EH (cell line): ENCODE measurements at regions not wholly inside any gene's neighbourhood (a gene's known extent, or its start where the extent isn't known, plus 50 kb on each side); places are given as distances from the start of the nearest gene placed in this dataset.
"Not testable (repeated sequence)": the region's sequence is repeated elsewhere in the genome, so short reads cannot be mapped to it uniquely, and the experiment has no call there.

Experiments
- DNase-seq: peaks from one replicate; pipeline ENCODE4 v3.0.0-alpha.2; 2015; ENCODE audit warnings: low read depth

DNA sequence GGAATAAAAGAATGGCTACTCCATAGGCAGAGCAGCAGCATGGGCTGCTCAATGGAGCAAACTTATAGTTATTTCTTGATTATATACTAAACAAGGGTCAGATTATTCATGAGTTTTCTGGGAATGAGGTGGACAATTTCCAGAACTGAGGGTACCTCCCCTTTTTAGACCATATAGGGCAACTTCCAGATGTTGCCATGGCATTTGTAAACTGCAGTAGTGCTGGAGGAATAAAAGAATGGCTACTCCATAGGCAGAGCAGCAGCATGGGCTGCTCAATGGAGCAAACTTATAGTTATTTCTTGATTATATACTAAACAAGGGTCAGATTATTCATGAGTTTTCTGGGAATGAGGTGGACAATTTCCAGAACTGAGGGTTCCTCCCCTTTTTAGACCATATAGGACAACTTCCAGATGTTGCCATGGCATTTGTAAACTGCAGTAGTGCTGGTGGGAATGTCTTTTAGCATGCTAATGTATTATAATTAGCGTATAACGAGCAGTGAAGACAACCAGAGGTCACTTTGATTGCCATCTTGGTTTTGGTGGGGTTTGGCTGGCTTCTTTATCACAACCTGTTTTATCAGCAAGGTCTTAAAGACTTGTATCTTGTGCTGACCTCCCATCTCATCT lies 364.6 kb upstream of the RGS6 start:
- DNase-seq = not testable (repeated sequence)

DNA sequence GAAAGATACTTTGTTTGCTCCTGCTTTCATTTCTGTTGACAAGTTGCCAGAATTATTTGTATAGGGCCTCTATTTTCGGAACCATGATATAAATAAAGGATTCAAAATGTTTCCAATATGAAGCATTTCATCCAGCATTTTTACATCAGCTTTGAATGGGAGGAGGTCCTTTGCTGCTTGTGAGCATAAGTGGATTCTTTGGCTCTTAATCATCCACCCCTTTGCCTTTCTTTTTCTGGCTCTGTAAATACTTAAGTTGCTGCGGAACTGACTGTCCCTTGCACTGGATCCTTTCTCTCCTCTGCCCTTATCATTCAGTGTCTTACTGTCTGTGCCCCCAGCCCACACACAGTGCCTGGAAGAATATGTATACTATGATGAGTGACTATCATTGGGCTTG lies 357.3 kb upstream of the RGS6 start:
- peak; percentile 93 for DNase-seq

DNA sequence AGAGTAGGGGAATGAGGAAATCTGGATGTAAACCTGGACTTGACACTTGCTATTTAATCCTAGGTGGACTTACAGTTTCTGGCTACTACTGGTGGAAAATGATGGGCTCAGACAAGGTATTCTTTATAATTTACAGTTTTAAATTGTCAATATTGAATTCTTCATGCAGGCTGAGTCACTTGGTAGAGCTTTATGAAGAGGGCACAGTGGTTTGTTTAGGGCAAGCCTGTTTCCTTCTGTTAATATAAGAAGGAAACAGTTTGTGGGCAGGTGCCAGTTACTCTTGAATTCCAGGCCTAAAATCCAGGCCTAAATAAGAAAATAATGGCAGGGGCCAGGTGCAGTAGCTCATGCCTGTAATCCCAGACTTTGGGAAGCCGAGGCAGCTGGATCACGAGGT lies 355.8 kb upstream of the RGS6 start:
- DNase-seq = no peak

DNA sequence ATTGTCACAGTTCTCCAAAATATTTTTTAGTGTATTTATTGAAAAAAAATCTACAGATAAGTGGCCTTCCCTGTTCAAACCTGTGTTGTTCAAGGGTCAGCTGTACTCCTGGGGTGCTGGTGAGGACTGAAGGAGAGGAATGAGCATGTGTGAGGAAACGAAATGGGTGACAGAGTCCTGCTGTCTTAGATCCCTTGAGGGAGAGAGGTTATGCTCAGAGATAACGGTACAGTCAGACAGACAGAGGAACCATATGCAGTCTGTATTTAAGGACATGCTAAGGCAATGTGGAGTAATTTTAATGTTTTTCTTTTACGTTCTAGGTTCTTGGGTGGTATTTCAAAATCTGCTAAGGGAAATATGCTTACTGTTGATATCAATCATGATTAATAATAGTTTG lies 352.9 kb upstream of the RGS6 start:
- no peak for DNase-seq

DNA sequence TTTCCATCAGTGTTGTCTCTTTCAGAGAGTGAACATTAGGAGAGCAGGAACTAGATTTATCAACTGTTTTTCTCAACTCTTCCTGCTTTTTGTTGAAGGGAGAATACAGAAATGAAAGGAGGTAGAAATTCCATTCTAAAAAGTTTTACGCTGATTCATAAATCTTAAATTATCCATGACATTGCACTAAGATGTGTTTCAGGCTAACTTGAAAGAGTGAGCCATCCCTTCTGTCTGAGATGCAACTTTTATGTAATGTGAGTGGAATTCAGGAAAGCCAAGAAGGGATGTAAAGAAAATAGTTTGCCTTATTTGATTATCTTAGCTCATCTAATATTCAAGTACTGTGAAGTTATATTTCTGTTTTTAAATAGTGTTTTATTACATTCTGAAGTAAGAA lies 349.5 kb upstream of the RGS6 start:
- peak; percentile 89 for DNase-seq

DNA sequence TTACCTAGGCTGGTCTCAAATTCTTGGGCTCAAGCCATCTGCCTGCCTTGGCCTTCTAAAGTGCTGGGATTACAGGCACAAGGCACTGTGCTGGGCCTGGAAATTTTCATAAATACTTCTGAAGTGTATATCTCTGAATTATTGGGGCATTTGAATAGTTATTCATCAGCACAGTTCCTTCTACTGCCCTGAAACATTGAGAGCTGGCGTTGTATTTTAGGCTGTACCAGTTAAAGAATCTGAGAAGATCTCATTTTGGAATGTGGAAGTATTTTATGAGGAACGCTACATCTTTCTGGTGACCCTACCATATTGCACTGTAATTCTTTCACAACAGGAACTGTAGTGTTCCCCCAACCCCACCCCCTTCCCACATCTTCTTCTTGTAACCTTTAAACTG lies 349.0 kb upstream of the RGS6 start:
- peak; percentile 68 for DNase-seq

DNA sequence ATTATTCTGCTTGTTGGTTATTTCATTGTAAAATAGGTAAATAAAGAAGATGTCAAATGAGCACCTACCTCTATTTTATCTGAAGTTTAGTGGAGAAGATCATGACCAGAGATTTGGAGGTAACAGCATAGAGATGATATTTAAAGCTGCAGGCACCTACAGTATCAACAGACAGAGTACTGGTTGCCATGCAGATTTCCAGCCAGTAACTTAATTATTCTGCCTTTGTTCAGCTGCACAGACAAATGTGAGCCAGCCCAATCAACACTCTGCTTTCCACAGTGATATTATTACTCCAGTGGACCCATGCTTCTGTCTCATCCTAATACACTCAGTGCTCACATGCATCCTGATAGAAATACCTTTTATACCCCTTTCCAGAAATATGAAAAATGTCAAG lies 348.5 kb upstream of the RGS6 start:
- no peak for DNase-seq

DNA sequence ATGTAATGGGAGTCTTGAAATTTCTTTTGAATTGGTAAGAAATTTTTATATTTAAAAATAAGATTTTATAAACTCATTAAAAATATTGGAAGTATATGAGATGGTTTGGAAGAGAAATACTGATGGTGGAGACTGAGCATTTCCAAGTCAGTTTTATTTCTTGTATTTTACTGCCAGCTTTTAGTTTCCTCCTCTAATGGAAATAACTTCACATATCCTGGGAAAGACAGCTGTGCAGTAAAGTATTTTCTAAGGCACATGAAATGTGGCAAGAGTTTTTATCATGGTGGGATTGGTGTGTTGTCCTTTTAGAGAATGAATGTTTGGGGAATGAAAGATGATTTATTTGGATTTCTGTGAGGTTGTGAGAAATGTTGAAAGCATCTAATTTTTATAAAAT lies 346.9 kb upstream of the RGS6 start:
- DNase-seq = peak; percentile 43

DNA sequence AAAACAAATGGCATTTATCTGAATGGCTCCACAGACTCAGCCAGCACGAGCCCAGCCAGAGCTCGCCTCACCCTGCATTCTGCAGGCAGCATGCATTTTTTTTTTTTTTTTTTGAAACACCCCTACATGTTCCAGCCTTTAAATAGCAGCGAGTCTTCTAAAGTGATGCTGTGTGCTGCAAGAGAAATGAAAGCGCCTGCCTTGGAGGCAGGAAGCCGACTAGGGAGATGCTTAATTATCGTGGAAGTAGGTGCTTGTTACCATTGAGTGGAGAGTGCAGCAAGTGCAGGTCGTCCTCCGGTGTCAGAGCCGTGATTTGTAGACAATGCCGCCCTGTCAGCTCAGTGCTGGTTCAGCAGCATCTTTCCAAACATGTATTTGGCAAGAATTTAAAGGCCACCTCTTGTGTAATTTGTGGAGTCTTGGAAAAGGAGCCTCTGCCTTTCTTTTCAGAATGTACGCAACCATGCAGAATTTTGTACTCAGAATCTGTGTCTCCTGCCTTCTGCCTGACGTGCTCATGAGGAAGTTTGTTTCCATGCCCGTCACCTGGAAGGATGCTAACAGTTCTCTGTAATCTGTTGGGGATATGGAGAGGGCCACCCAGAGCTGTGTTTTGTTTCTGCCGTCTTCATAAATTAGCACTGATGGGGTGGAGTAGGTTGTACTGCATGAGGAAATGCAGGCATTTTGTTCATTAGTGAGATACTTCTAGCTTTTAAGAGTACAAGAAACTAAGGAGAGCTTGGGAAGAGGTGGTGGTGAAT lies 345.9 kb upstream of the RGS6 start:
- peak; percentile 82 for DNase-seq

DNA sequence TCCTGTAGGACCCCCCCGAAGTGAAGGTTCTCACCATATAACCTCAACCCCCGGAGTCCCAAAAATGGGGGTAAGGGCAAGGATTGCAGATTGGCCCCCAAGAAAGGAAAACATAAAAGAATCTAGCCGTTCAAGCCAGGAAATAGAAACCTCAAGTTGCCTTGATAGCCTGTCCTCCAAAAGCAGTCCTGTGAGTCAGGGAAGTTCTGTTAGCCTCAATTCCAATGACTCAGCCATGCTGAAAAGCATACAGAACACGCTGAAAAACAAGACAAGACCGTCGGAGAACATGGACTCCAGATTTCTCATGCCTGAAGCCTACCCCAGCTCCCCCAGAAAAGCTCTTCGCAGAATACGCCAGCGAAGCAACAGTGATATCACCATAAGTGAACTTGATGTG lies 344.2 kb upstream of the RGS6 start:
- DNase-seq = peak; percentile 85

DNA sequence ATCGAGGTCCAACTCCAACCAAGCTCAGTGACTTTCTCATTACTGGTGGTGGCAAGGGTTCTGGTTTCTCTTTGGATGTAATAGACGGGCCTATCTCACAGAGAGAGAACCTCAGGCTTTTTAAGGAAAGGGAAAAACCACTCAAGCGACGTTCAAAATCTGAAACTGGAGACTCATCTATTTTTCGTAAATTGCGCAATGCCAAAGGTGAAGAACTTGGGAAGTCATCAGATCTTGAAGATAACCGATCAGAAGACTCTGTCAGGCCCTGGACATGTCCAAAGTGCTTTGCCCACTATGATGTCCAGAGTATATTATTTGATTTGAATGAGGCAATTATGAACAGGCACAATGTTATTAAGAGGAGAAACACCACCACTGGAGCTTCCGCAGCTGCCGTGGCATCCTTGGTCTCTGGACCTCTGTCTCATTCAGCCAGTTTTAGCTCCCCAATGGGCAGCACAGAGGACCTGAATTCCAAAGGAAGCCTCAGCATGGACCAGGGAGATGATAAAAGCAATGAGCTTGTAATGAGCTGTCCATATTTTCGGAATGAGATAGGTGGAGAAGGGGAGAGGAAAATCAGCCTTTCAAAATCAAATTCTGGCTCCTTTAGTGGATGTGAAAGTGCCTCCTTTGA lies 343.5 kb upstream of the RGS6 start:
- no peak for DNase-seq

DNA sequence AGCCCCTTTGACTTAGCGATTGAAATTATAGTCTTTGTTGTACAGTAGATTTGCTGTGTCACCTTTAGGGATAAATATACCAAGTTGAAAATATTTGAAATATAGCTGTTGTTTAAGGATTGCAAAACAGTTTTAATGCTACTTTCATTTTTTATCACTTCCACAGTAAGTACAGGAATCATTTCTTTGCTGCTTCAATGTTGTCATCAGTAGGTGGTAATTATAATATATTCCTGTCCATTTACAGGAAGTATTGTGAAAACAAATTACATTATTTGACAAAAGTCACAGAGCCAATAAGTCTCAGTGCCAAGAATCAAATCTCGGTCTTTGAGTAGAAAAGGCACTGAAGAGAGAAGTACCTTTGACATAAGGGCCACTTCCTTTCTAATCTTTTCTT lies 342.6 kb upstream of the RGS6 start:
- no peak for DNase-seq

DNA sequence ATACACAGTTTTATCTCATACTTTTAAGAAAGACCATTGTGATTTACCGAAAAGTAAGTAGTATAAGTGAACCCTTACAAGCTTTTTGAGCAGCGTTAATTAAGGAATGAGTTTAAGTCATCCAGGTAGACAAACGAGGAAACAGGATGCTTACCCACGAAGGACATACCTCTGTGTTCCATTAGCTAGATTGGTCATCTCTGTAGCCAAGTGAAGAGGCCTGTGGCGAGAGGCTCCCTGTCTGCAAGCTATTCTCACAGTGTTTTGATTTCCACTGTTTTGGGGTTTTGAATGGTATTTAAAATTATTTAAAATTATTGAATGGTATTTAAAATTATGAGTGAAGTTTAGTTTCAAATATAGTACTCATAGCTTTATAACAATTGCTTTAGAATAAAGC lies 342.1 kb upstream of the RGS6 start:
- DNase-seq = no peak

DNA sequence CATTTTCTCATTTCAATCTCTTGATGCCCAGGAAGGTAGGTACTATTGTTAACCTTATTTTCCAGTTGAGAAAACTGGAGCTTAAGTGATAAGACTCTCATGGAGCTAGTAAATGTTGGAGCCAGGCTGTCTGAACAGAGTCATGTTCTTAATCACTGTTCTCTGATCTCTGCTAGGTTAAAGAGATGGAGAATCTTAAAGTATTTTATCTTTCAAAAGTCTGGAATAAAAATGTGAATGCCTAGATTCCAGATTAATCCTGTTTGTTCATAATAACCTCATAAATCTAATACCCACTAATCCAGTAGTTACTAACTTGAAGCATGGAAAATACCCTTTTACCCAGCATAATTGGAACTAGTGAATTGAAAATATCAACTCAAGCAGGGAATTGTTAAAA lies 341.0 kb upstream of the RGS6 start:
- DNase-seq = no peak

DNA sequence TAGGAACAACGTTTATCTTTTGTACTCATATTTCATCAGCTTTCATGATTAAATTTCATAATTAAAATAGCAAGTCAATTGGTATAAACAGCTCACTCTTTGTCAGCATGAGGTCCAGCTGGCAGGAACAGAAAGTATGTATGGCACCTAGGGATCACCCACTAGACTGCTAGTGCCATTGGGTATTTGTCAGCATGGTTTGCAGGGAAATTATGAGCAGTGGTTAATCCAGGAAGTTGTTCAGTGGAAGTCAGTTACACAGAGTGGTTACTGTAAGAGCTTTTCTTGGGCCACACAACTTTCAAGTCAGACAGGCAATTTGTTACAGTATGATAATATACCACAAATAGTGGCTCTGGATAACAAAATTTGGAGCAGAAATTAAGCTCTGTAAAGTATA lies 340.3 kb upstream of the RGS6 start:
- peak; percentile 87 for DNase-seq

DNA sequence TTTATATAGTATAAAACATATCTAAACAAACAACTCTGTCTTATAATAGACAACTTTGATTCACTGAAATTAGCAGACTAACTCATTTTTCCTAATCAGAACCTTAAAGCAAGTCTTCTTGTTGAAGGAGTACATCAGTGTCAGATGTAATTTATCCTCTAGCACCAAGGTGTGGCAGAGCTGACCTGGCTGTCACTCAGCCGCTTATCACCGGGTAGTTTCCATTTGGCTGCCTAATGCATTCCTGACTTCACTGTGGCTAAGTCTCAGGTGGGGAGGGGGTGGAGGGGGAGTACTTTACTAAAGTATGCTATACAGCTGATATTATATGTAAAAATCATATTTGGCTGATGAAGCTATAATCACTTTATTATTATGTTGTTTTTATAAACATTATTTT lies 339.9 kb upstream of the RGS6 start:
- no peak for DNase-seq

DNA sequence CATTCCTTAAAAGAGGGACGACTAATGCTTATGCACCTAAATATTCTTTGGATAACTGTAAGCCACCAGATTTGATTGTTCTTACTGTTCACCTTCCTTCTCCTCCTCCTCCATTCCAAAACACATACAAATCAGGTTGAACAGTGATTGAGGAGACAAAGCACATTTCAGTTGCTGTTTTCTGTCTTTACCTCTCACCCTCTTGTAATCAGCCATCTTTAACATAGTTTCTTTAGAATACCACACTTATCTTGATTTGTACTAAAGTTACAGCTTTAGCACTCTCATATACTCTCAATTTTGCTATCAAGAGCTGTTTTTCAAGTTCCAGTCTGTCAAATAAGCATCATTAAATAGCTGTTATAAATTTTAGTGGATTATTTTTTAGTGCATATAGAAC lies 338.3 kb upstream of the RGS6 start:
- no peak for DNase-seq

DNA sequence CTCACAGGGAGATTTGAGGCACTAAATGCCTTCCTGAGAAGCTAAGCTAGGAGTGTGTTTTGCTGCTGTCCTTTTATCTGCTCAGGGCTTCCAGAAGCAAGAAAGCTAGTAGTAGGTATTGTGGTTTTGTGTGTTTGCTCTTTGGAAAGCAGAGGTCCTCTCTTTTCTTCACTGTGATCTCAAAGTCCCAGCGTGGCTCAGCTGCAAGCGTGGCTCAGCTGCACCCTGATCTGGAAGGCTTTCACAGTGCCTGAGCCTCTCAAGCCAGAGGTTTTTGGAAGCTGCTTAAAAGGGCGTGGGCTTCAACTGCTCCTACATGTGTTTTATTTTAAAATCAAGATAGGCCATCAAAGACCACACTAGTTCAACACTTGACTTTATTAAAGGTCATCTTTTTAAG lies 337.4 kb upstream of the RGS6 start:
- DNase-seq = peak; percentile 38

DNA sequence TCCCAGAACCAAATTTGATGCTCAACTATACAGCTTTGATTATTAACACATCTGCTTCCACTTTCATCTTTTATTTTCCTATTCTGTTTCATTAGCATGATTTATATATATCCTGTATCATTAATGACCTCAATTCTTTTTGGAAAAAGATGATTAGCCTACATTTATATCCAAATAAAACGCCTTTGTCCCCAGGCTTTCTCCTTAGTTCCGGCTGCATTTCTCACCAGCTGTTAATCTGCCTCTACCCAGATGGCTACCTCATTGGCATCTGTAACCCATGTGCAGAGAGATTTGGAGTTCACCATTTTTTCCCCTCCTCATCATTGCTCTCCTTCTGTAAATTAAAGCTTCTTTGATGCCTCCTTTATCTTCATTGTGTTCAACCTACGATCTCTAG lies 336.8 kb upstream of the RGS6 start:
- no peak for DNase-seq

DNA sequence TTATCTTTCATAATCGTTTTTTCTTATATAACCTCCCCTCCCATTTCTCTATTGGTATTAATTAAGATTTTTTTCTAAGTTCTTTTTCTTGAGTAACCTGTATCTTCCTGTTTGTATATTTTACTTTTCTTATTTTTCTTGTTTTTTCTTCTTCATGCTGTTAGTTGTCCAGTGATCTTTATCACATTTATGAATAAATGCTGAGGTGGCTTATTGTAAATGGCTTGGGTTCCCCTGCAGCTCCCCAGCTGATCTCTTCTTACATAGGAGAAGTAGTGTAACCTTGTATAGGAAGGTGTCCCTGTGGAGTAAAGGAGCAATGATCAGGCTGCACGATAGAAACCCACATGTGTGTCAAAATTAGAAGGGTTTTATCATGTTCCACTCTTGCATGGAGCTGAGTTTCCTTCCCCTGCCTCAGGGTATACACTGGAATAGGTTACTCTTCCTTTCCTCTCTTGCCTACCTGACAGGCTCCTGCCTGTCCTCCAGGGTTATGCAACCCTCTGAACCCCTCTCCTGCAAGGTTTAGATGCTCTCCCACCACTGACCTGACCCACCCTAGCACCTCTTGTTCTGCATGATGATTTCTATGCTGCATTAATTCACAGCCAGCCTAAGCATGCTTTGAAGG lies 334.8 kb upstream of the RGS6 start:
- DNase-seq = no peak

DNA sequence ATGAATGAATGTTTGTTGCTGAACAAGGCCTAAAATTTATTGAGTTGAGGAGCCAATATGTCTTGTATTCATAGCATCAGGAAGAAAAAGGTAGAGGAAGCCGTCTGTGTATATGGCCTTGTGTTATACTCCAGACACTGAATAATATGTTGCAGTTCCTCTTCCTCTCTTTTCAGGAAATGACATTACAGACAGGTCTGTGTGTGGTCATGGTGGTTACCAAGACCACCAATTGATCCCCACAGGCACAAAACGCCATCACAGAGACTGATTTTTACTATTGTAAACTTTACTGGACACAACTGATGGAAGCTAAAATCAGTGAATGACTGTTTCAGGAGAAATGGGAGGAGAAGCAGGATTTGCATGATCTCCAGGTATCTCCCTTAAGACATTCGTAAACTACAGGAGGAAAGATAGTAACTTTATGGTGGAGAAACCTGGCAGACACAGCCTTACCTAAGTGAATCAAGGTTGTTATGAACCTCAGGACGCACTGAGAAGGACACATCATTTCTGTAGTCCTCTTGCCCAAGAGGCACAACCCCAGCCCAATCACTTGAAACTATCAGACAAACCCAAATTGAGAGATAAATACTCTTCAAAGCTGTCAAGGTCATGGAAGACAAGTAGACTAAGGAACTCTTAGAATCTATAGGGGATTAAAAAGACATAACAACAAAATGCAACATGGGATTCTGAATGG lies 334.1 kb upstream of the RGS6 start:
- DNase-seq = no peak

DNA sequence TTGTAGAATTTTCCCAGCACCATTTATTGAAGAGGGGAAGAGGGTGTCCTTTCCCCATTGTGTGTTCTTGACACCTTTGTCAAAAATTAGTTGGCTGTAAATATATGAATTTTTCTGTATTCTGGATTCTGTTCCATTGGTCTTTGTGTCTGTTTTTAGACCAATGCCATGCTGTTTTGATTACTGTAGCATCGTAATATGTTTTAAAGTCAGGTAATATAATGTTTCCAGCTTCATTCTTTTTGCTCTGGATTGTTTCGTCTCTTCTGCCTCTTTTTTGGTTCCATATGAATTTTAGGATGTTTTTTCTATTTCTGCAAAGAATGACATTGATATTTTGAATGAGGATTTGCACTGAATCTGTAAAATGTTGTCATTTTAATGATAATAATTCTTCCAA lies 331.9 kb upstream of the RGS6 start:
- DNase-seq = no peak

DNA sequence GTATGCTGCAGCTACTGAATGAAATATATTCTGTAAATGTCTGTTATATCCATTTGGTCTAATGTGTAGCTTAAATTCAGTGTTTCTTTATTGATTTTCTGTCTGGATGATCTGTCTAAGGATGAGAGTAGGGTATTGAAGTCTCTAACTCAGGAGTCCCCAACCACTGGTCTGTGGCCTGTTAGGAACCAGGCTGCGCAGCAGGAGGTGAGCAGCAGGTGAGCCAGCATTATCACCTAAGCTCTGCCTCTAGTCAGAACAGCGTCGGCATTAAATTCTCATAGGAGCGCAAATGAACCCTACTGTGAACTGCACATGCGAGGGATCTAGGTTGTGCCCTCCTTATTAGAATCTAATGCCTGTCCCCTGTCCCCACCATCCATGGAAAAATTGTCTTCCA lies 329.7 kb upstream of the RGS6 start:
- no peak for DNase-seq
